GM18502 (cell line): ENCODE measurements at regions not wholly inside any gene's neighbourhood (a gene's known extent, or its start where the extent isn't known, plus 50 kb on each side); places are given as distances from the start of the nearest gene placed in this dataset.
"Not testable (repeated sequence)": the region's sequence is repeated elsewhere in the genome, so short reads cannot be mapped to it uniquely, and the experiment has no call there.

Experiments used
- ATAC-seq: cut with Tn5 transposase; IDR thresholded peaks from one replicate; pipeline ENCODE4 v1.9.1; 2021; ENCODE audit warnings: mild to moderate bottlenecking; ENCODE audit not compliant: unreplicated experiment, poor library complexity

DNA sequence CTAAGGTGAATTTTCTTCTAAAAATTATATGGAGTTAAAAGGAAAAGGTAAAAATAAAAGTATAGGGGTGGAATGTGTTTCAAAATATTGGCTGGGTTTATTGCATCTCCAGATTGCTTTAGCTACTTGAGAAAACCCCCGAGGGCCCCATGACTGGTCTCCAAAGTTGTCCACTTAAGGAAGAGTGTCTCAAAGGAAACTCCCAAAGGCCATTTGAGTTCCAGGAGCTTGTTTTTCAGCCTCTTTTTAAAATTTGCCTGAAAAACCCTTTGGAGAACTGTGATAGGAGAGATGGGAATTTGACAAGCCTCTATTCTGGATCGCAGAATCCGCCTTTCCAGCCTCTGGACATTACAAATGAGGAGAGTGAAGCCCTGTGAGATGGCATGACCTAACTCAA is 225.6 kb downstream of the ZNF326 start:
- ATAC-seq: no peak

- ATAC-seq: not testable (repeated sequence)
These were observed 224.4 kb downstream of the ZNF326 start for GRCh38 chr1:90219166-90219871.

GRCh38 chr1:90210633-90211491 is 216.0 kb downstream of the ZNF326 start:
- ATAC-seq: no peak

DNA sequence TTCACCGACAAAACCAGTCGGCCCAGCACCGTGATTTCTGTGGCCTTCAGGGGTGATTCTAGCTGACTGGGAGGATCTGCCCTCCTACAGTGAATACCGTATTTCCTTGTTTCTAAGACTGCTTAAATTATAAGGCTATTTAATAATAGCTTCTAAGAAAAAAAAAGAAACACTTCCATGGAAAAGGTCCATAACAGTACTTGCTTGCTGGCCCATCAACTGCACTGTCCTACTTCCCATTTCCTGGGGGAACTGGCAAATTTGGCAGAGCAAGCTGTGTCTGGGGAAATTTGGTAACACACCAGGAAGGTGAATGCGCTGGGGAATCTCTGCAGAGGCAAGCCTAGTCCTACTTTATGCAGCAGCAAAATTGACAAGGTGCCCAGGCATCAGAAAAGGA is 214.0 kb downstream of the ZNF326 start:
- no peak for ATAC-seq

GRCh38 chr1:90206260-90206659 is 211.3 kb downstream of the ZNF326 start:
- no peak for ATAC-seq

GRCh38 chr1:90204780-90205179 is 209.9 kb downstream of the ZNF326 start:
- ATAC-seq: no peak

- ATAC-seq: no peak
These were observed 209.2 kb downstream of the ZNF326 start for GRCh38 chr1:90204023-90204590.

- no peak for ATAC-seq
These were observed 206.8 kb downstream of the ZNF326 start for GRCh38 chr1:90201467-90202358.

- no peak for ATAC-seq
These were observed 205.8 kb downstream of the ZNF326 start for GRCh38 chr1:90200646-90201205.

DNA sequence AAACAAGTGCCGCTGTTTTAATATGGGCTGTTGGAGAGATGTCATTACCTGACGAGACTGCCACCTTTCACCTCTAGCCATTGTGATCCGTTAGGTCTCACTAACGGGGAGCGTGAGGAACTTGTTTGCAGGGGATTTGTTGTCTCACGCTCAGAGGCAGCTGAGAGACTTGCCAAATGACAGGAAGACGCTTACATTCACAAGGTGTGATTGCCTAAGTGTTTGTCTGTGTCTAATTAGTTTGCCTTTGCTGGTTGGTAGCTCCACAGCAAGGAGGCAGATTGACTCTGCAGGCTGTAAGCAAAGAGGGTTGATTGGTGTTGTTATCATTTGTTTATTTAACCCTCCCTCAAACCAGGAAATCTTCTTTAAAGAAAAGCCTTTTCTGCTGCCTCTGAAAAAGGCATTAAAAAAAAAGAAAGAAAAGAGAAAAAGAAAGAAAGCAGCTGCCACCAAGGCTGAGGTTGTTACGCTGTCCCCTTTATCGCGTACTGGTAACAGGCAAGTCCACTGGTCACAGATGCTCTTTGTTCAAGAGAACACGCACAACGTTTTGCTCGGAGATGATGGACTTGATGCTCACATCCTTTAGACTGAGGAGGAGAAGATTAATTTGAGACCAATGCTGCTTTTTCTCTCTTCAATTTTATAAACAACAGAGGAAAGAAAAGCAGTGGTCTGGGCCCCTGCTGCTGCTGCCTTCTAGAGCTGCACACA is 203.9 kb downstream of the ZNF326 start:
- ATAC-seq: no peak

- no peak for ATAC-seq
These were observed 198.2 kb downstream of the ZNF326 start for GRCh38 chr1:90193116-90193515.

DNA sequence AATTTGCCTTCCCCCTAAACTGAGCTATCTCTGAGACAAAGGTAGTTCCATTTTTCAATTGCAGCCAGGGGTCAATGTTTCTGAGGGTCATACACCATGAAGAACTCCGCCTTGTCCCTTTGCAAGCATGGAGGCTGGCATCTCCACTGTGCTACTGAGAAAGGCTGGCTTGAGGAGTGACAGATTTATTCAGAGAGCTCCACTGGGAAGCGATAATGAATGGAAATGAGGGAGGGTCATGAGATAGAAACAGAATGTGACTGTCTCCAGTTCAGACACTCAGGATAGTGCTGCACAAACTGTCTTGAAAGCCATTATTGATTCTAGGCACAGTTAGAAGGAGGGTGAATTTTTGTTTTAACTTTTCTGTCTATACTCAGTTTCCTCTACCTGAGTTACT is 197.5 kb downstream of the ZNF326 start:
- no peak for ATAC-seq

DNA sequence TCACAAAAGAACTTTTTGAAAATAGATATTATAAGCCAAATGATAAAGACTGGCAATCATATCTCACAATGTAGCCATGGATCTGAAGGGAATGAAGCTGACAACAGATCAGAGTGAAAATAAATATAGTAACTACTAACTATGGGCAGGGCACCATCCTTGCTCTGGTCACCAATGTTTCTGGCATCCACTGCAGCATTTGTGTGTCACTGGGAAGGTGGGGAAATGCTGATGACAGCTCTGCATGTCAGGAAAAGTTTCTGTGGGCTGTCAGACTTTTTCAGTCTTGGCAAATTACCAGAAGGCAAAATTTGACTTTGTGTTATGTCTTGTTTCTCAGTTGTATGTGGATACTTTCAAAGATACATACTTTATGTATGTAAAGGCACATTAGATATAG is 195.6 kb downstream of the ZNF326 start:
- no peak for ATAC-seq

- ATAC-seq: no peak
These were observed 195.0 kb downstream of the ZNF326 start for GRCh38 chr1:90189889-90190288.

DNA sequence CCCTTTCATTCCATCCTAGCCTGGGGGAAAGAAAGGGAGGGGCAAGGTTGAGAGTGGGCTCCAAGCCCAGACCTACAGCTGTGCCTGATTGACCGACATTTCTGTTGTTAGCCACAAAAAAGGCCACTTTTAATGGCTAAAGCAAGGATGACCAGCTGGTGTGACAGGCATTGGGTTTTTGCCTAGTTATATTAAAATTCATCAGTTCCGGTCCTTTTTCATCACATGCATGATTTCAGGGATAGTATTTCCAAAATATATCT is 192.3 kb downstream of the ZNF326 start:
- ATAC-seq: no peak

GRCh38 chr1:90186506-90187322 is 191.8 kb downstream of the ZNF326 start:
- no peak for ATAC-seq

GRCh38 chr1:90176530-90176929 is 181.6 kb downstream of the ZNF326 start:
- no peak for ATAC-seq

DNA sequence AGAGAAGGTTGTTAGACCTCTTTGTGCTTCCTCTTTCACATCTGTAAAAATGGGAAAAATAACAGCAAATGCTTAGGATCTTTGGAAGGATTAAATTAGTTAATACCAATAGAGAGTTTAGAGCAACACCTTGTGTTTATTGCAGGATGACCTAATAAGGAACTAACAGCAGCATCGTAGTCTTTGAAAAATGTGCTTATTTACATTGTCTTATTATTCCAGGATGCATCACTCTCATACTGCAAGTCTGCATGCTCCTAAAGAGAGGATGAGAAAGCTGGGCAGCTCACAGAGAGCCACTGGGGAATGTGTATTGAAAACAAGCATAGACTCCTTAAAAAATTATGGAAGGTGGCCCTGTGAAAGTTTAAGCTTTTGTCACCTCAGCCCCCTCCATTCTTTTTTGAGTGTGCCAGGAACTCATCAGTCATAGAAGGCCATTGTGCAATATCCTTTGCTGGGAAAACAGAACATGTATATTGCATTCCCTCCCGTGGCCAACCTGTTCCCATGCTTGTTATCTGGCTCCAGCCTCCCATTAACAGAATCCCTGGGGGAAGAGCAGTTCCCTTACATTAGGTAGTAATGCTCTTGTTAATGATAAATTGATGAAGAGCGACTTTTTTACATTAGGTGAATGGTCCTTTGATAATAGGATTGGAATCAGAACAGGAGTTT is 180.7 kb downstream of the ZNF326 start:
- no peak for ATAC-seq
